ENCODE measurements at regions not wholly inside any gene's neighbourhood (a gene's known extent, or its start where the extent isn't known, plus 50 kb on each side); places are given as distances from the start of the nearest gene placed in this dataset.

GRCh38 chr3:145716519-145716918 lies 444.5 kb downstream of the PLOD2 start:
- Mint-ChIP-seq H3K4me1 (ENCODE audit: low read depth, unreplicated experiment) (no peaks in the 10 kb centered on the region), H3K4me3 (ENCODE audit: unreplicated experiment) (no peak overlapping the region), H3K27me3 (ENCODE audit: low read depth, unreplicated experiment) (no peaks in the 10 kb centered on the region), H3K9me3 (ENCODE audit: unreplicated experiment) (peaks cover 4% of the 10 kb centered on the region), H3K36me3 (ENCODE audit: low read depth, unreplicated experiment) (no peaks in the 10 kb centered on the region), H3K27ac (ENCODE audit: unreplicated experiment) (no peak overlapping the region)
- Histone ChIP-seq H4K20me1 (ENCODE audit: insufficient read depth, low read length) (no peaks in the 10 kb centered on the region), H3K79me2 (ENCODE audit: insufficient read depth, low read length) (no peaks in the 10 kb centered on the region), H3K4me3 (ENCODE audit: insufficient read depth, low read depth, low read length) (no peak overlapping the region), H2AFZ (ENCODE audit: low read depth, low read length) (no peak overlapping the region), H3K27ac (ENCODE audit: low read depth, low read length) (no peak overlapping the region), H3K9me3 (ENCODE audit: insufficient read depth, low read depth, low read length) (no peaks in the 10 kb centered on the region), H3K4me1 (ENCODE audit: insufficient read depth, low read length) (no peaks in the 10 kb centered on the region), H3K9ac (ENCODE audit: low read length) (no peak overlapping the region), H3K27me3 (ENCODE audit: insufficient read depth, low read length) (no peaks in the 10 kb centered on the region), H3K36me3 (ENCODE audit: insufficient read depth, low read length) (no peaks in the 10 kb centered on the region), H3K4me2 (ENCODE audit: low read length) (no peak overlapping the region)
- no peak for FAIRE-seq
- no peak for DNase-seq (ENCODE audit: low read depth)
- no peak for TF ChIP-seq CTCF (IDR thresholded peaks at IDR 0.05; ENCODE audit: insufficient read depth, low read depth, low read length)
- TF ChIP-seq EZH2 (IDR thresholded peaks at IDR 0.05; ENCODE audit: insufficient read depth, low read length): no peak

- TF ChIP-seq EZH2 (IDR thresholded peaks at IDR 0.05; ENCODE audit: insufficient read depth, low read length) (no peak), CTCF (IDR thresholded peaks at IDR 0.05; ENCODE audit: insufficient read depth, low read depth, low read length) (no peak)
- Histone ChIP-seq H3K27ac (ENCODE audit: low read depth, low read length) (no peak overlapping the region), H3K36me3 (ENCODE audit: insufficient read depth, low read length) (no peaks in the 10 kb centered on the region), H3K9me3 (ENCODE audit: insufficient read depth, low read depth, low read length) (no peaks in the 10 kb centered on the region), H2AFZ (ENCODE audit: low read depth, low read length) (peak overlapping the region; percentile 9), H3K79me2 (ENCODE audit: insufficient read depth, low read length) (no peaks in the 10 kb centered on the region), H3K4me3 (ENCODE audit: insufficient read depth, low read depth, low read length) (no peak overlapping the region), H3K27me3 (ENCODE audit: insufficient read depth, low read length) (no peaks in the 10 kb centered on the region), H3K4me2 (ENCODE audit: low read length) (no peak overlapping the region), H3K9ac (ENCODE audit: low read length) (no peak overlapping the region), H4K20me1 (ENCODE audit: insufficient read depth, low read length) (no peaks in the 10 kb centered on the region), H3K4me1 (ENCODE audit: insufficient read depth, low read length) (no peaks in the 10 kb centered on the region)
- FAIRE-seq (no peak), DNase-seq (ENCODE audit: low read depth) (no peak)
- Mint-ChIP-seq H3K4me3 (ENCODE audit: unreplicated experiment) (no peak overlapping the region), H3K9me3 (ENCODE audit: unreplicated experiment) (no peaks in the 10 kb centered on the region), H3K27ac (ENCODE audit: unreplicated experiment) (no peak overlapping the region), H3K36me3 (ENCODE audit: low read depth, unreplicated experiment) (no peaks in the 10 kb centered on the region), H3K27me3 (ENCODE audit: low read depth, unreplicated experiment) (no peaks in the 10 kb centered on the region), H3K4me1 (ENCODE audit: low read depth, unreplicated experiment) (no peaks in the 10 kb centered on the region)
These were observed 441.9 kb downstream of the PLOD2 start for GRCh38 chr3:145719114-145719513.

GRCh38 chr3:145721273-145721805 lies 439.6 kb downstream of the PLOD2 start:
- no peaks in the 10 kb centered on the region for H3K36me3 ChIP-seq (ENCODE audit: insufficient read depth, low read length)
- no peaks in the 10 kb centered on the region for H3K9me3 ChIP-seq (ENCODE audit: insufficient read depth, low read depth, low read length)
- Mint-ChIP-seq H3K4me3 (ENCODE audit: unreplicated experiment) (no peak overlapping the region), H3K4me1 (ENCODE audit: low read depth, unreplicated experiment) (no peaks in the 10 kb centered on the region), H3K27ac (ENCODE audit: unreplicated experiment) (no peak overlapping the region), H3K27me3 (ENCODE audit: low read depth, unreplicated experiment) (no peaks in the 10 kb centered on the region), H3K36me3 (ENCODE audit: low read depth, unreplicated experiment) (no peaks in the 10 kb centered on the region), H3K9me3 (ENCODE audit: unreplicated experiment) (no peaks in the 10 kb centered on the region)
- H3K9ac ChIP-seq (ENCODE audit: low read length): no peak overlapping the region
- H2AFZ ChIP-seq (ENCODE audit: low read depth, low read length): no peak overlapping the region
- DNase-seq (ENCODE audit: low read depth): no peak
- no peak for FAIRE-seq
- TF ChIP-seq CTCF (IDR thresholded peaks at IDR 0.05; ENCODE audit: insufficient read depth, low read depth, low read length) (no peak), EZH2 (IDR thresholded peaks at IDR 0.05; ENCODE audit: insufficient read depth, low read length) (no peak)
- H3K4me3 ChIP-seq (ENCODE audit: insufficient read depth, low read depth, low read length): no peak overlapping the region
- no peak overlapping the region for H3K4me2 ChIP-seq (ENCODE audit: low read length)
- no peaks in the 10 kb centered on the region for H4K20me1 ChIP-seq (ENCODE audit: insufficient read depth, low read length)
- no peak overlapping the region for H3K27ac ChIP-seq (ENCODE audit: low read depth, low read length)
- no peaks in the 10 kb centered on the region for H3K4me1 ChIP-seq (ENCODE audit: insufficient read depth, low read length)
- H3K79me2 ChIP-seq (ENCODE audit: insufficient read depth, low read length): no peaks in the 10 kb centered on the region
- H3K27me3 ChIP-seq (ENCODE audit: insufficient read depth, low read length): no peaks in the 10 kb centered on the region

Measured in astrocyte (in vitro differentiated cells and primary cell).